K562 (cell line): ENCODE measurements at regions not wholly inside any gene's neighbourhood (a gene's known extent, or its start where the extent isn't known, plus 50 kb on each side); places are given as distances from the start of the nearest gene placed in this dataset.

Experiments
- ATAC-seq: fragments of 200-7000 bp; cut with Tn5 transposase; 3 replicates; pipeline ENCODE4 v1.9.1; 2020; ENCODE audit warnings: moderate library complexity
- BruUV-seq: library from RNA; stranded (reverse); fragments of 400-500 nt; replicated peaks from 2 replicates; lab custom pipeline; 2021; lab: Mats Ljungman, UMichigan
- CTCF ChIA-PET: fragments of 300-600 bp; formaldehyde crosslinking; extraction: SDS; loops from one replicate; lab custom pipeline; 2021; ENCODE audit warnings: low intra/inter-chr PET ratio; lab: Yijun Ruan, JAX
- POLR2A ChIA-PET: fragments of 300-600, 350-650 bp; sonication (Branson Sonifier 250); formaldehyde crosslinking; extraction: SDS; loops from one replicate; lab custom pipeline; 2021; ENCODE audit warnings: antibody characterized with exemption, inconsistent platforms; lab: Yijun Ruan, JAX
- DNase-seq, 4 experiments: peaks; one replicate each; pipeline versions ENCODE4 v3.0.0 to v3.0.0-alpha.2; 2011 to 2018; ENCODE audit warnings: low spot score in 3 of 4, mixed read lengths in 3 of 4; ENCODE audit errors: extremely low read depth in 1 of 4
- FAIRE-seq: peaks from 2 replicates; lab custom pipeline; 2011; peaks lifted over from hg19 to GRCh38; lab: Jason Lieb, UNC
- H2AFZ ChIP-seq: 2 replicates; pipeline ENCODE4 v1.6.0; 2011; ENCODE audit warnings: low read depth, low read length, control low read depth, inconsistent platforms
- H3K27ac ChIP-seq: fragments of 200-600 bp; 3 replicates; pipeline ENCODE4 v1.8.0; 2011; ENCODE audit warnings: low read depth, mild to moderate bottlenecking, control low read depth, inconsistent platforms, low read length, moderate library complexity, mixed read lengths; ENCODE audit errors: extremely low read depth
- H3K27me3 ChIP-seq, 2 experiments: fragments of 300-600 bp in 1 of 2; 2 replicates in 1 of 2; 3 replicates in 1 of 2; pipeline versions ENCODE4 v1.6.0 to v1.8.0; 2011; ENCODE audit warnings: inconsistent platforms in 2 of 2, low read length in 2 of 2, mild to moderate bottlenecking in 1 of 2, mixed read lengths in 1 of 2, moderate library complexity in 1 of 2; ENCODE audit not compliant: control insufficient read depth in 2 of 2, insufficient read depth in 2 of 2
- H3K36me3 ChIP-seq: fragments of 300-600 bp; 3 replicates; pipeline ENCODE4 v1.8.0; 2011; ENCODE audit warnings: mild to moderate bottlenecking, low read length, inconsistent platforms; ENCODE audit not compliant: control insufficient read depth, insufficient read depth
- H3K4me1 ChIP-seq, 2 experiments: fragments of 200-600 bp in 1 of 2; replicated peaks in 1 of 2; 2 replicates in 1 of 2; 3 replicates in 1 of 2; pipeline versions ENCODE4 v1.5.1 to v1.8.0; 2011; ENCODE audit warnings: inconsistent platforms in 2 of 2, low read length in 2 of 2, mild to moderate bottlenecking in 1 of 2, mixed read lengths in 1 of 2, moderate library complexity in 1 of 2; ENCODE audit not compliant: control insufficient read depth in 2 of 2, insufficient read depth in 2 of 2
- H3K4me2 ChIP-seq: 2 replicates; pipeline ENCODE4 v1.6.1; 2011; ENCODE audit warnings: low read length, control low read depth, inconsistent platforms, mixed read lengths; ENCODE audit not compliant: insufficient read depth
- H3K4me3 ChIP-seq: fragments of 200-600 bp; sonication (generic), shearing (Covaris generic); 2 replicates; pipeline ENCODE4 v1.5.1; 2016; ENCODE audit warnings: control low read depth, inconsistent platforms
- H3K79me2 ChIP-seq: fragments of 200-600 bp; 3 replicates; pipeline ENCODE4 v1.8.0; 2011; ENCODE audit warnings: low read length, inconsistent platforms; ENCODE audit not compliant: control insufficient read depth, insufficient read depth
- H3K9ac ChIP-seq, 2 experiments: 2 replicates each; pipeline versions ENCODE4 v1.6.0 to v1.6.1; 2011; ENCODE audit warnings: low read depth in 2 of 2, low read length in 2 of 2, control low read depth in 1 of 2, inconsistent platforms in 1 of 2, mild to moderate bottlenecking in 1 of 2, mixed read lengths in 1 of 2; ENCODE audit not compliant: insufficient read depth in 1 of 2
- H3K9me1 ChIP-seq: one replicate; pipeline ENCODE4 v1.6.0; 2011; ENCODE audit warnings: inconsistent platforms, mild to moderate bottlenecking, low read length, moderate library complexity; ENCODE audit not compliant: control insufficient read depth, insufficient read depth
- H3K9me3 ChIP-seq: replicated peaks from 2 replicates; pipeline ENCODE4 v1.5.1; 2011; ENCODE audit warnings: low read depth, low read length, inconsistent platforms; ENCODE audit not compliant: control insufficient read depth, insufficient read depth
- H4K20me1 ChIP-seq: replicated peaks from 2 replicates; pipeline ENCODE4 v1.6.1; 2011; ENCODE audit warnings: low read length, inconsistent platforms, mixed read lengths; ENCODE audit not compliant: control insufficient read depth, insufficient read depth
- CBX3 ChIP-seq, 2 experiments: IDR thresholded peaks; 1 replicate in 1 of 2; 2 replicates in 1 of 2; pipeline ENCODE4 v1.6.1; 2012; ENCODE audit warnings: inconsistent platforms in 2 of 2, low read length in 2 of 2, borderline replicate concordance in 1 of 2, control low read depth in 1 of 2
- ZNF445 ChIP-seq: fragments of 250-450 bp; sonication (Bioruptor Pico); IDR thresholded peaks from 2 replicates; pipeline ENCODE4 v1.4.0; 2020; ENCODE audit warnings: low read depth, mild to moderate bottlenecking, moderate library complexity
- WGBS: fragments of 100-300 bp; shearing (Covaris generic); methylation state at CpG from one replicate; pipeline ENCODE4 v1.1.6; 2016; ENCODE audit warnings: low coverage, mixed read lengths; ENCODE audit not compliant: insufficient coverage; ENCODE audit errors: missing lambda C conversion rate; 5-methylcytosine and 5-hydroxymethylcytosine counted together
- in situ Hi-C: fragments of 300-500 bp; cut with MboI; formaldehyde crosslinking; loops from 4 replicates; pipeline ENCODE4 v1.15.0; 2018; ENCODE audit warnings: inconsistent platforms, mixed read lengths
- intact Hi-C: fragments of 100-400 bp; cut with micrococcal nuclease; formaldehyde crosslinking; loops from 2 replicates; pipeline ENCODE4 v1.14.2; 2022
- TF ChIP-seq, protein P1 (sequence below): sonication (generic); formaldehyde crosslinking; IDR thresholded peaks from 2 replicates; pipeline ENCODE4 v1.5.0; 2020; ENCODE audit warnings: missing genetic modification reagents
- TF ChIP-seq, protein P2 (sequence below), 2 experiments: IDR thresholded peaks; 2 replicates each; pipeline ENCODE4 v1.6.1; 2012; ENCODE audit warnings: improper control_type of control experiment in 2 of 2, low read depth in 2 of 2, low read length in 2 of 2, borderline replicate concordance in 1 of 2
- TF ChIP-seq, protein P3 (sequence below): IDR thresholded peaks from 2 replicates; pipeline ENCODE4 v1.6.1; 2016; ENCODE audit warnings: missing genetic modification characterization, missing compliant biosample characterization
- TF ChIP-seq, protein P4 (sequence below): fragments of 450-650 bp; IDR thresholded peaks from 2 replicates; pipeline ENCODE4 v1.6.1; 2014; ENCODE audit warnings: low read depth, mild to moderate bottlenecking, moderate library complexity, borderline replicate concordance

DNA sequence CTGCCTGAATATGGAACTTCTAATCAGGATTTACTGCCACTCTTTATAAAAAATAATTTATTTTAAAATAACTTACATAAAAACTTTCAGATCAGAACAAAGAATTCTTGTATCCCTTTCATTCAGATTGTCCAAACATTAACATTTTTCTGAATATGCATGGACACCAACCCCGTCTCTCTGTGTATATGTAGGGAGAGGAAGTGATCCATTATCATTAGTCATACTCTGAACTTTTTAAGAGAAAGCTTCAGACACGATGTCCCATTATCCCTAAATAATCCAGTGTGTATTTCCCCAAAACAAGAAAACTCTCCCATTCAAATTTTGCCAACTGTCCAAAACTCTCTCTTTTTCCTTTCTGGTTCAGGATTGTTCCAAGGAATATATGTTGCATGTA, 122.3 kb upstream of the CXADR start (continued):
- TF ChIP-seq, protein P1, sequence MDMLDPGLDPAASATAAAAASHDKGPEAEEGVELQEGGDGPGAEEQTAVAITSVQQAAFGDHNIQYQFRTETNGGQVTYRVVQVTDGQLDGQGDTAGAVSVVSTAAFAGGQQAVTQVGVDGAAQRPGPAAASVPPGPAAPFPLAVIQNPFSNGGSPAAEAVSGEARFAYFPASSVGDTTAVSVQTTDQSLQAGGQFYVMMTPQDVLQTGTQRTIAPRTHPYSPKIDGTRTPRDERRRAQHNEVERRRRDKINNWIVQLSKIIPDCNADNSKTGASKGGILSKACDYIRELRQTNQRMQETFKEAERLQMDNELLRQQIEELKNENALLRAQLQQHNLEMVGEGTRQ (CRISPR knock-in tag), result no peak
- TF ChIP-seq ZNF445 (CRISPR knock-in tag) (no peak), CBX3 (IDR thresholded peaks at IDR 0.05; ENCODE audit: borderline replicate concordance in 1 of 2, low read length in 2 of 2) (no peak)
- TF ChIP-seq, protein P2, sequence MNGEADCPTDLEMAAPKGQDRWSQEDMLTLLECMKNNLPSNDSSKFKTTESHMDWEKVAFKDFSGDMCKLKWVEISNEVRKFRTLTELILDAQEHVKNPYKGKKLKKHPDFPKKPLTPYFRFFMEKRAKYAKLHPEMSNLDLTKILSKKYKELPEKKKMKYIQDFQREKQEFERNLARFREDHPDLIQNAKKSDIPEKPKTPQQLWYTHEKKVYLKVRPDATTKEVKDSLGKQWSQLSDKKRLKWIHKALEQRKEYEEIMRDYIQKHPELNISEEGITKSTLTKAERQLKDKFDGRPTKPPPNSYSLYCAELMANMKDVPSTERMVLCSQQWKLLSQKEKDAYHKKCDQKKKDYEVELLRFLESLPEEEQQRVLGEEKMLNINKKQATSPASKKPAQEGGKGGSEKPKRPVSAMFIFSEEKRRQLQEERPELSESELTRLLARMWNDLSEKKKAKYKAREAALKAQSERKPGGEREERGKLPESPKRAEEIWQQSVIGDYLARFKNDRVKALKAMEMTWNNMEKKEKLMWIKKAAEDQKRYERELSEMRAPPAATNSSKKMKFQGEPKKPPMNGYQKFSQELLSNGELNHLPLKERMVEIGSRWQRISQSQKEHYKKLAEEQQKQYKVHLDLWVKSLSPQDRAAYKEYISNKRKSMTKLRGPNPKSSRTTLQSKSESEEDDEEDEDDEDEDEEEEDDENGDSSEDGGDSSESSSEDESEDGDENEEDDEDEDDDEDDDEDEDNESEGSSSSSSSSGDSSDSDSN (IDR thresholded peaks at IDR 0.05; ENCODE audit: borderline replicate concordance in 1 of 2, low read depth in 2 of 2, low read length in 2 of 2), result no peak

DNA sequence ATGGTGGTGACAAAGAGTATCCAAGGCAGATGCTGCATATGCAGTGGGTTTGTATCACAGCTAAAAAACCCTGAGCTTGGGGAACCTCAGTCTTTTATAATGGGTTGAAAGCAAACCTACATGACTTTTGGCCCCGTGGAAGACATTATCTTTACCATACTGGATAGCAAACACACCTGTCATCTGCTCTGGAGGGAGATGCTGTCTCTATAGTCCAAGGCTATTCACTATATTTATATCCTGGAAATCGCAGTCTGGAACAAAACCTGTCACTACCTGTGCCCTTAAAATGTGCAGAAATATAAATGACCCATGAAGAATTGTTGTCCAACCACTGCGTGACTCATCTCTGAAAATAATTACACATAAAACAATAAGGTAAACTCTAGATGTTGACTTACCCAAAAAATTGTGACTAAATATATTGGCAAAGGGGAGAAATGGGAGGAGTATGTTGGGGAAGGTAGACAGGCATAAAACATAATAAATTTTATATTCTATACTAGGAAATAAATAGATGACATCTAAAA, 121.0 kb upstream of the CXADR start:
- in situ Hi-C loops, result no loop called here
- no peak overlapping the region for H3K4me2 ChIP-seq

More for the DNA sequence above, 121.0 kb upstream of the CXADR start:
- Histone ChIP-seq H4K20me1 (no peaks in the 10 kb centered on the region), H3K27me3 (no peaks in the 10 kb centered on the region), H3K9me1 (no peaks in the 10 kb centered on the region), H3K4me3 (no peak overlapping the region), H3K36me3 (no peaks in the 10 kb centered on the region), H3K9ac (no peak overlapping the region), H2AFZ (no peak overlapping the region), H3K79me2 (no peaks in the 10 kb centered on the region)
- no TSS peak for BruUV-seq
- WGBS, result 0% methylated on average over 3 of the region's 3 CpGs
- CTCF ChIA-PET, result interaction anchor here (0.6 kb wide), 1 partner anchor 215 kb away, joined by 3 read pairs; no protein-coding TSS in a partner anchor
- no peak for DNase-seq
- TF ChIP-seq, protein P3, sequence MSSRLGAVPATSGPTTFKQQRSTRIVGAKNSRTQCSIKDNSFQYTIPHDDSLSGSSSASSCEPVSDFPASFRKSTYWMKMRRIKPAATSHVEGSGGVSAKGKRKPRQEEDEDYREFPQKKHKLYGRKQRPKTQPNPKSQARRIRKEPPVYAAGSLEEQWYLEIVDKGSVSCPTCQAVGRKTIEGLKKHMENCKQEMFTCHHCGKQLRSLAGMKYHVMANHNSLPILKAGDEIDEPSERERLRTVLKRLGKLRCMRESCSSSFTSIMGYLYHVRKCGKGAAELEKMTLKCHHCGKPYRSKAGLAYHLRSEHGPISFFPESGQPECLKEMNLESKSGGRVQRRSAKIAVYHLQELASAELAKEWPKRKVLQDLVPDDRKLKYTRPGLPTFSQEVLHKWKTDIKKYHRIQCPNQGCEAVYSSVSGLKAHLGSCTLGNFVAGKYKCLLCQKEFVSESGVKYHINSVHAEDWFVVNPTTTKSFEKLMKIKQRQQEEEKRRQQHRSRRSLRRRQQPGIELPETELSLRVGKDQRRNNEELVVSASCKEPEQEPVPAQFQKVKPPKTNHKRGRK (tag), result no peak
- TF ChIP-seq, protein P4, sequence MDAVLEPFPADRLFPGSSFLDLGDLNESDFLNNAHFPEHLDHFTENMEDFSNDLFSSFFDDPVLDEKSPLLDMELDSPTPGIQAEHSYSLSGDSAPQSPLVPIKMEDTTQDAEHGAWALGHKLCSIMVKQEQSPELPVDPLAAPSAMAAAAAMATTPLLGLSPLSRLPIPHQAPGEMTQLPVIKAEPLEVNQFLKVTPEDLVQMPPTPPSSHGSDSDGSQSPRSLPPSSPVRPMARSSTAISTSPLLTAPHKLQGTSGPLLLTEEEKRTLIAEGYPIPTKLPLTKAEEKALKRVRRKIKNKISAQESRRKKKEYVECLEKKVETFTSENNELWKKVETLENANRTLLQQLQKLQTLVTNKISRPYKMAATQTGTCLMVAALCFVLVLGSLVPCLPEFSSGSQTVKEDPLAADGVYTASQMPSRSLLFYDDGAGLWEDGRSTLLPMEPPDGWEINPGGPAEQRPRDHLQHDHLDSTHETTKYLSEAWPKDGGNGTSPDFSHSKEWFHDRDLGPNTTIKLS, result no peak
- TF ChIP-seq, all 486 proteins: peak for 0
- no peak for FAIRE-seq
- no peak for ATAC-seq
- H3K27ac ChIP-seq, result no peak overlapping the region
- no peaks in the 10 kb centered on the region for H3K9me3 ChIP-seq
- POLR2A ChIA-PET, result no interaction called here
- intact Hi-C loops, result no loop called here
- no peaks in the 10 kb centered on the region for H3K4me1 ChIP-seq
